Caco-2 (cell line): ENCODE measurements at regions not wholly inside any gene's neighbourhood (a gene's known extent, or its start where the extent isn't known, plus 50 kb on each side); places are given as distances from the start of the nearest gene placed in this dataset.

ENCODE experiments used
- BruUV-seq: library from RNA; stranded (reverse); fragments of 400-500 nt; replicated peaks from 2 replicates; lab custom pipeline; 2021; lab: Mats Ljungman, UMichigan
- CTCF ChIA-PET: fragments of 300-600 bp; sonication (Branson Sonifier 250); formaldehyde crosslinking; loops from one replicate; lab custom pipeline; 2022; ENCODE audit warnings: antibody characterized with exemption; lab: Charles Lee
- POLR2A ChIA-PET: fragments of 300-600 bp; sonication (Branson Sonifier 250); formaldehyde crosslinking; loops from one replicate; lab custom pipeline; 2022; ENCODE audit warnings: antibody characterized with exemption; lab: Charles Lee
- DNase-seq, 2 experiments: peaks; one replicate each; pipeline versions ENCODE4 v3.0.0 to v3.0.0-alpha.2; 2020 to 2022
- H3K27me3 ChIP-seq: replicated peaks from 2 replicates; pipeline ENCODE4 v1.6.0; 2011; ENCODE audit warnings: low read length; ENCODE audit not compliant: control insufficient read depth, insufficient read depth
- H3K36me3 ChIP-seq: 2 replicates; pipeline ENCODE4 v1.5.1; 2011; ENCODE audit warnings: low read length; ENCODE audit not compliant: control insufficient read depth, insufficient read depth
- H3K4me1 ChIP-seq: fragments of 250-450 bp; sonication (Bioruptor Pico); 2 replicates; pipeline ENCODE4 v1.5.1; 2020; ENCODE audit warnings: mild to moderate bottlenecking
- H3K4me3 ChIP-seq: 2 replicates; pipeline ENCODE4 v1.5.1; 2011; ENCODE audit warnings: low read depth, mild to moderate bottlenecking, control low read depth, low read length
- H3K9me3 ChIP-seq: fragments of 250-450 bp; sonication (Bioruptor Pico); 2 replicates; pipeline ENCODE4 v1.5.1; 2020; ENCODE audit warnings: mild to moderate bottlenecking, moderate library complexity
- H3K27ac Mint-ChIP-seq: one replicate; pipeline ENCODE4 v1.8.0; 2022; ENCODE audit warnings: mixed read lengths; ENCODE audit not compliant: unreplicated experiment
- H3K27me3 Mint-ChIP-seq: one replicate; pipeline ENCODE4 v1.8.0; 2022; ENCODE audit warnings: mixed read lengths; ENCODE audit not compliant: insufficient read depth, unreplicated experiment
- H3K36me3 Mint-ChIP-seq: one replicate; pipeline ENCODE4 v1.8.0; 2022; ENCODE audit warnings: mild to moderate bottlenecking, mixed read lengths; ENCODE audit not compliant: insufficient read depth, unreplicated experiment
- H3K4me1 Mint-ChIP-seq: one replicate; pipeline ENCODE4 v1.8.0; 2022; ENCODE audit warnings: low read depth, mixed read lengths; ENCODE audit not compliant: unreplicated experiment
- H3K4me3 Mint-ChIP-seq: one replicate; pipeline ENCODE4 v1.8.0; 2022; ENCODE audit warnings: mild to moderate bottlenecking, moderate library complexity, mixed read lengths; ENCODE audit not compliant: unreplicated experiment
- H3K9me3 Mint-ChIP-seq: one replicate; pipeline ENCODE4 v1.8.0; 2022; ENCODE audit warnings: mixed read lengths; ENCODE audit not compliant: unreplicated experiment
- intact Hi-C: fragments of 100-400 bp; cut with micrococcal nuclease; formaldehyde crosslinking; loops from one replicate; pipeline ENCODE4 v1.10.0; 2022; ENCODE audit not compliant: unreplicated experiment
- TF ChIP-seq, protein P1 (sequence below), 2 experiments: fragments of 200-600 bp in 1 of 2; IDR thresholded peaks; 1 replicate in 1 of 2; 2 replicates in 1 of 2; pipeline versions ENCODE4 v1.5.1 to v1.8.0; 2011 to 2022; ENCODE audit warnings: antibody characterized with exemption in 1 of 2, control low read depth in 1 of 2, inconsistent platforms in 1 of 2, low read depth in 1 of 2, low read length in 1 of 2, mild to moderate bottlenecking in 1 of 2, moderate library complexity in 1 of 2; ENCODE audit not compliant: insufficient read depth in 1 of 2, severe bottlenecking in 1 of 2, unreplicated experiment in 1 of 2

DNA sequence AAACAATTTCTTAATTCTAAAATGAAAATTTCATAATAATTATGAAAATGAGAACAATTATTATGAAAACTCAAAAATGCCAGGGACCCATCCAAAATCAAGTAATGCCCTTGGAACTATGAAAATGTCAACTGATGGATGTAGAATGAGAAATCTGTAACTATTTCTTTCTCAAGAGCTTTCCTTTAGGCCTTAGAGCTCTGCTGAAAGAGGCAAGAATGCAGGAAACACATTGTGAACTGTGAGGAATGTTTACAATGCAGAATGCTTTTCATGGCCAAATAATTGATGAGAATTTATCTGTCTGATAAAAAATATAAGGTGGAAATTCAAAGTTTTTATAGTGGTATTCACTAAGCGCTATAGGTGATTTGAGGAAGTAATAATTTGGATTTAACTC is 207.1 kb upstream of the PCDH18 start:
- no peaks in the 10 kb centered on the region for H3K9me3 Mint-ChIP-seq
- no peak overlapping the region for H3K4me3 Mint-ChIP-seq
- no peaks in the 10 kb centered on the region for H3K36me3 ChIP-seq
- CTCF ChIA-PET: no interaction called here
- H3K4me1 ChIP-seq: no peaks in the 10 kb centered on the region
- H3K27me3 ChIP-seq: no peaks in the 10 kb centered on the region
- no peaks in the 10 kb centered on the region for H3K9me3 ChIP-seq
- no peak for DNase-seq
- POLR2A ChIA-PET: no interaction called here
- no peaks in the 10 kb centered on the region for H3K4me1 Mint-ChIP-seq
- TF ChIP-seq, protein P1, sequence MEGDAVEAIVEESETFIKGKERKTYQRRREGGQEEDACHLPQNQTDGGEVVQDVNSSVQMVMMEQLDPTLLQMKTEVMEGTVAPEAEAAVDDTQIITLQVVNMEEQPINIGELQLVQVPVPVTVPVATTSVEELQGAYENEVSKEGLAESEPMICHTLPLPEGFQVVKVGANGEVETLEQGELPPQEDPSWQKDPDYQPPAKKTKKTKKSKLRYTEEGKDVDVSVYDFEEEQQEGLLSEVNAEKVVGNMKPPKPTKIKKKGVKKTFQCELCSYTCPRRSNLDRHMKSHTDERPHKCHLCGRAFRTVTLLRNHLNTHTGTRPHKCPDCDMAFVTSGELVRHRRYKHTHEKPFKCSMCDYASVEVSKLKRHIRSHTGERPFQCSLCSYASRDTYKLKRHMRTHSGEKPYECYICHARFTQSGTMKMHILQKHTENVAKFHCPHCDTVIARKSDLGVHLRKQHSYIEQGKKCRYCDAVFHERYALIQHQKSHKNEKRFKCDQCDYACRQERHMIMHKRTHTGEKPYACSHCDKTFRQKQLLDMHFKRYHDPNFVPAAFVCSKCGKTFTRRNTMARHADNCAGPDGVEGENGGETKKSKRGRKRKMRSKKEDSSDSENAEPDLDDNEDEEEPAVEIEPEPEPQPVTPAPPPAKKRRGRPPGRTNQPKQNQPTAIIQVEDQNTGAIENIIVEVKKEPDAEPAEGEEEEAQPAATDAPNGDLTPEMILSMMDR (IDR thresholded peaks at IDR 0.05; ENCODE audit: insufficient read depth in 1 of 2, low read depth in 1 of 2, low read length in 1 of 2, severe bottlenecking in 1 of 2, unreplicated experiment in 1 of 2): no peak
- H3K36me3 Mint-ChIP-seq: no peaks in the 10 kb centered on the region
- H3K27me3 Mint-ChIP-seq: no peaks in the 10 kb centered on the region
- BruUV-seq: no TSS peak
- no peak overlapping the region for H3K27ac Mint-ChIP-seq
- no peak overlapping the region for H3K4me3 ChIP-seq
- intact Hi-C loops: loop anchor here (10.0 kb wide), 2 partner anchors 295 to 945 kb away; no protein-coding TSS in a partner anchor

DNA sequence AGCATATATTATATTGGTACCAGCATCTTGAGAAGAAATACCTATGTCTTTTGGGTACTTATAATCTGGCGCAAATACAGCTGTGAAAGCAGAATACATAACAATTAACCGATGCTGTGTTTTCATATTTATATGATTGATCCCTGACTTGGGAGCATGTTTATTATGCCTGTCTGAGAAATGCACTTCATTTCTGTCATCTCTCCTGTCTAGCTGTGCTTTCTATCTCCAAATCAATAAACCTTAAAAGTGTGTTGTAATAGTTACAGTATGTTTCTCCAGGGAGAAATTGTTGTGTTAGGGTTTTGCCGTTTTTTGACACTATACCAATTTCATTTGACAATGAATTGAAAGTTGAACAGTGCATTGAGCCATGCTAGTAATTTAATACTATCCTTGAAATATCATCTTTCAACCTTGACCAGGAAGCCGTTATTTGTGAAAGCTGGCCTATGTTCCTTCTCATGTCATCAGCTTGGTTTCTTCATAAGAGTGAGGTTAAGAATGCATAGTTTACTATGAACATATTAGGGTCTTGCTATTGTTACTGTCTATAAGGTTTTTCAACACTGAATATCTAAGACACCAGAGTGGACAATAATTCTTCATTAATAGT is 206.2 kb upstream of the PCDH18 start:
- H3K4me1 ChIP-seq: no peaks in the 10 kb centered on the region
- no TSS peak for BruUV-seq
- TF ChIP-seq, protein P1 (IDR thresholded peaks at IDR 0.05; ENCODE audit: insufficient read depth in 1 of 2, low read depth in 1 of 2, low read length in 1 of 2, severe bottlenecking in 1 of 2, unreplicated experiment in 1 of 2): no peak
- POLR2A ChIA-PET: no interaction called here
- H3K36me3 ChIP-seq: no peaks in the 10 kb centered on the region
- no peak for DNase-seq
- H3K4me1 Mint-ChIP-seq: no peaks in the 10 kb centered on the region
- no peaks in the 10 kb centered on the region for H3K36me3 Mint-ChIP-seq
- no peaks in the 10 kb centered on the region for H3K27me3 Mint-ChIP-seq
- H3K9me3 Mint-ChIP-seq: no peaks in the 10 kb centered on the region
- CTCF ChIA-PET: no interaction called here
- no peaks in the 10 kb centered on the region for H3K27me3 ChIP-seq
- intact Hi-C loops: loop anchor here (10.0 kb wide), 2 partner anchors 296 to 946 kb away; no protein-coding TSS in a partner anchor
- H3K4me3 ChIP-seq: no peak overlapping the region
- H3K27ac Mint-ChIP-seq: no peak overlapping the region
- no peaks in the 10 kb centered on the region for H3K9me3 ChIP-seq
- no peak overlapping the region for H3K4me3 Mint-ChIP-seq

DNA sequence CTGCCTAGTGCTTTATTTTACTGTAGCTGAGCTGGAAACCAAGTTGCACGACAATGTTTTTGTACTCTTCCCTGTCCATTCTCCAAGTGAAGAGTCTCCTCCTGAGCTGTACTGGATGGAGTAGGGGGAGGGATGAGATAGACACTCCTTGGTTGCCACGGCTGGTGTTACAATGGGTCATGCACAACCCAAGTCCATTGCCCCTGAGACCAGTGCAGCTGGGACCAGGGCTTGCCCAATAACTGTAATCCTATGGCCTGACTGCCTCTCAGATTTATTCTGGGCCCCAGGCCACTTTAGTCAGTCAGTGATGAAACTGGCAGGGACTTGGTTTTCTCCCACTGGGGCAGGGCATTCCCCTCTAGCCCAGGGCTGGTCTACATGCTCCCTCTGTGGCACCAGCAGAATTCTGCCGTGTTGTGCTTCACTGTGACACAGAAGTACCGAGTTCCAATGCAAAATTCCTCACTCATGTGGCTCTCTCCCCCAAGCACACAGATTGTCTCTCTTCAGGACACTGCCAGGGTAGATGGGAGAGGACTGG is 203.3 kb upstream of the PCDH18 start:
- POLR2A ChIA-PET: no interaction called here
- no peaks in the 10 kb centered on the region for H3K27me3 Mint-ChIP-seq
- no peaks in the 10 kb centered on the region for H3K36me3 Mint-ChIP-seq
- peaks cover 6% of the 10 kb centered on the region for H3K4me1 Mint-ChIP-seq
- no peaks in the 10 kb centered on the region for H3K36me3 ChIP-seq
- H3K4me3 ChIP-seq: no peak overlapping the region
- TF ChIP-seq, protein P1 (IDR thresholded peaks at IDR 0.05; ENCODE audit: insufficient read depth in 1 of 2, low read depth in 1 of 2, low read length in 1 of 2, severe bottlenecking in 1 of 2, unreplicated experiment in 1 of 2): no peak
- DNase-seq: no peak
- no peaks in the 10 kb centered on the region for H3K9me3 ChIP-seq
- H3K27me3 ChIP-seq: no peaks in the 10 kb centered on the region
- no peak overlapping the region for H3K27ac Mint-ChIP-seq
- H3K4me1 ChIP-seq: no peaks in the 10 kb centered on the region
- CTCF ChIA-PET: no interaction called here
- BruUV-seq: no TSS peak
- no peak overlapping the region for H3K4me3 Mint-ChIP-seq
- intact Hi-C loops: loop anchor here (10.0 kb wide), 2 partner anchors 299 to 949 kb away; no protein-coding TSS in a partner anchor
- H3K9me3 Mint-ChIP-seq: no peaks in the 10 kb centered on the region
